Keratinocyte (primary cell): ENCODE measurements at regions not wholly inside any gene's neighbourhood (a gene's known extent, or its start where the extent isn't known, plus 50 kb on each side); places are given as distances from the start of the nearest gene placed in this dataset.

ENCODE experiments used
- EZH2 ChIP-seq: IDR thresholded peaks from one replicate; pipeline ENCODE4 v1.6.1; 2012; ENCODE audit warnings: inconsistent platforms, mild to moderate bottlenecking, low read length, moderate library complexity
- TF ChIP-seq, protein P1 (sequence below), 3 experiments: IDR thresholded peaks in 1 of 3; conservative IDR thresholded peaks in 1 of 3; optimal IDR thresholded peaks in 1 of 3; 2 replicates in 2 of 3; 3 replicates in 1 of 3; pipeline versions ENCODE3 to v1.5.1; 2011; ENCODE audit warnings: low read length in 3 of 3, mild to moderate bottlenecking in 3 of 3, moderate library complexity in 2 of 3, control low read depth in 1 of 3, inconsistent platforms in 1 of 3; ENCODE audit not compliant: insufficient read depth in 2 of 3; ENCODE audit errors: extremely low read depth in 1 of 3

DNA sequence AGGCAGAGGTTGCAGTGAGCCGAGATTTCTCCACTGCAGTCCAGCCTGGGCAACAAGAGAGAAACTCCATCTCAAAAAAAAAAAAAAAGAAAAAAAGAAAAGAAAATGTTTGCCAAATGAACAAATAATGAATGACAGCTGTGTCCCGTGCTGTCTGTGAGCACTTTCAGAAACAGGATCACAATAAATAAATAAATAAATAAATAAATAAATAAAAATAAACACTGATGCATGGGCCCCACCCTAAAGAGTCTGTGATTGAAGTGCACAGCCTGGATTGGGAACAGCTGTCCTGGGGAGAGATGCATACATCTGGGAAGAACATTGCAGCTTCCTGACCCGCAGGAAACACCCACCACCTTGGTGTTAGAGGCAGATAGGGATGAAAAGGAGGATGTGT, 123.6 kb downstream of the NPTX2 start:
- no peak for TF ChIP-seq EZH2
- TF ChIP-seq, protein P1, sequence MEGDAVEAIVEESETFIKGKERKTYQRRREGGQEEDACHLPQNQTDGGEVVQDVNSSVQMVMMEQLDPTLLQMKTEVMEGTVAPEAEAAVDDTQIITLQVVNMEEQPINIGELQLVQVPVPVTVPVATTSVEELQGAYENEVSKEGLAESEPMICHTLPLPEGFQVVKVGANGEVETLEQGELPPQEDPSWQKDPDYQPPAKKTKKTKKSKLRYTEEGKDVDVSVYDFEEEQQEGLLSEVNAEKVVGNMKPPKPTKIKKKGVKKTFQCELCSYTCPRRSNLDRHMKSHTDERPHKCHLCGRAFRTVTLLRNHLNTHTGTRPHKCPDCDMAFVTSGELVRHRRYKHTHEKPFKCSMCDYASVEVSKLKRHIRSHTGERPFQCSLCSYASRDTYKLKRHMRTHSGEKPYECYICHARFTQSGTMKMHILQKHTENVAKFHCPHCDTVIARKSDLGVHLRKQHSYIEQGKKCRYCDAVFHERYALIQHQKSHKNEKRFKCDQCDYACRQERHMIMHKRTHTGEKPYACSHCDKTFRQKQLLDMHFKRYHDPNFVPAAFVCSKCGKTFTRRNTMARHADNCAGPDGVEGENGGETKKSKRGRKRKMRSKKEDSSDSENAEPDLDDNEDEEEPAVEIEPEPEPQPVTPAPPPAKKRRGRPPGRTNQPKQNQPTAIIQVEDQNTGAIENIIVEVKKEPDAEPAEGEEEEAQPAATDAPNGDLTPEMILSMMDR (optimal IDR thresholded peaks at IDR 0.05 in 1 of 3, IDR thresholded peaks at IDR 0.05 in 1 of 3, conservative IDR thresholded peaks at IDR 0.05 in 1 of 3; ENCODE audit: extremely low read depth in 1 of 3, insufficient read depth in 2 of 3, low read length in 3 of 3), result no peak
